A673 (cell line): ENCODE measurements at regions not wholly inside any gene's neighbourhood (a gene's known extent, or its start where the extent isn't known, plus 50 kb on each side); places are given as distances from the start of the nearest gene placed in this dataset.

Experiments
- BruUV-seq: library from RNA; stranded (reverse); fragments of 400-500 nt; replicated peaks from 2 replicates; lab custom pipeline; 2021; lab: Mats Ljungman, UMichigan
- CTCF ChIA-PET: fragments of 300-600 bp; sonication (Branson Sonifier 250); formaldehyde crosslinking; loops from one replicate; lab custom pipeline; 2022; ENCODE audit warnings: antibody characterized with exemption; lab: Charles Lee
- POLR2A ChIA-PET: fragments of 300-600 bp; sonication (Branson Sonifier 250); formaldehyde crosslinking; loops from one replicate; lab custom pipeline; 2022; ENCODE audit warnings: antibody characterized with exemption; ENCODE audit not compliant: low non-redundant PET; lab: Charles Lee
- DNase-seq: peaks from one replicate; pipeline ENCODE4 v3.0.0-alpha.2; 2015; ENCODE audit warnings: low spot score
- H3K27ac ChIP-seq: fragments of 200-600 bp; sonication (generic); 2 replicates; pipeline ENCODE4 v1.5.1; 2016; ENCODE audit warnings: mixed run types, low read depth, mild to moderate bottlenecking, mixed read lengths, antibody characterized with exemption, low read length; ENCODE audit not compliant: poor library complexity, severe bottlenecking
- H3K27me3 ChIP-seq: fragments of 200-600 bp; sonication (generic); replicated peaks from 2 replicates; pipeline ENCODE4 v1.6.1; 2017; ENCODE audit warnings: mixed run types, low read depth, mild to moderate bottlenecking, mixed read lengths, antibody characterized with exemption, low read length; ENCODE audit not compliant: insufficient read depth, poor library complexity
- H3K36me3 ChIP-seq: fragments of 200-600 bp; sonication (generic); 2 replicates; pipeline ENCODE4 v1.6.1; 2016; ENCODE audit warnings: mixed run types, mild to moderate bottlenecking, mixed read lengths, antibody characterized with exemption, low read length; ENCODE audit not compliant: insufficient read depth, poor library complexity, severe bottlenecking
- H3K4me1 ChIP-seq: fragments of 200-600 bp; sonication (generic); 2 replicates; pipeline ENCODE4 v1.6.1; 2017; ENCODE audit warnings: mixed run types, mild to moderate bottlenecking, mixed read lengths, antibody characterized with exemption, low read length; ENCODE audit not compliant: insufficient read depth, poor library complexity, severe bottlenecking
- H3K4me3 ChIP-seq: fragments of 200-600 bp; sonication (generic); 2 replicates; pipeline ENCODE4 v1.5.1; 2016; ENCODE audit warnings: low read depth, mixed run types, mild to moderate bottlenecking, mixed read lengths, low read length; ENCODE audit not compliant: poor library complexity, severe bottlenecking
- H3K9me3 ChIP-seq: fragments of 200-600 bp; sonication (generic); 2 replicates; pipeline ENCODE4 v1.6.1; 2016; ENCODE audit warnings: mixed run types, low read depth, mild to moderate bottlenecking, mixed read lengths, antibody characterized with exemption, low read length; ENCODE audit not compliant: poor library complexity, severe bottlenecking
- CTCF ChIP-seq: fragments of 300-800, 200-600 bp; sonication (generic); conservative IDR thresholded peaks from 2 replicates; pipeline ENCODE4 v1.5.1; 2017; ENCODE audit warnings: low read depth, mild to moderate bottlenecking, antibody characterized with exemption, low read length, moderate library complexity, mixed read lengths
- EZH2 ChIP-seq: fragments of 200-600 bp; sonication (generic); IDR thresholded peaks from 2 replicates; pipeline ENCODE4 v1.6.1; 2017; ENCODE audit warnings: borderline replicate concordance, low read depth, mild to moderate bottlenecking, mixed read lengths, antibody characterized with exemption, low read length; ENCODE audit not compliant: poor library complexity, severe bottlenecking
- intact Hi-C: fragments of 100-400 bp; cut with micrococcal nuclease; formaldehyde crosslinking; loops from one replicate; pipeline ENCODE4 v1.10.0; 2022; ENCODE audit not compliant: unreplicated experiment

GRCh38 chr12:126797525-126797924 lies 1469.4 kb upstream of the TMEM132C start:
- no peaks in the 10 kb centered on the region for H3K9me3 ChIP-seq
- TF ChIP-seq CTCF (no peak), EZH2 (no peak)
- no peak for DNase-seq
- intact Hi-C loops, result no loop called here
- BruUV-seq, result no TSS peak
- no peak overlapping the region for H3K27ac ChIP-seq
- no peak overlapping the region for H3K4me3 ChIP-seq
- H3K4me1 ChIP-seq, result no peaks in the 10 kb centered on the region
- POLR2A ChIA-PET, result no interaction called here
- no peaks in the 10 kb centered on the region for H3K27me3 ChIP-seq
- H3K36me3 ChIP-seq, result no peaks in the 10 kb centered on the region
- CTCF ChIA-PET, result no interaction called here

- Histone ChIP-seq H3K4me1 (no peaks in the 10 kb centered on the region), H3K36me3 (no peaks in the 10 kb centered on the region), H3K27me3 (no peaks in the 10 kb centered on the region), H3K27ac (no peak overlapping the region), H3K9me3 (no peaks in the 10 kb centered on the region), H3K4me3 (no peak overlapping the region)
- ChIA-PET POLR2A (interaction anchor here (0.5 kb wide), 1 partner anchor 1728 kb away, joined by 3 read pairs; no protein-coding TSS in a partner anchor), CTCF (no interaction called here)
- TF ChIP-seq CTCF (no peak), EZH2 (no peak)
- DNase-seq, result no peak
- intact Hi-C loops, result no loop called here
- BruUV-seq, result no TSS peak
These were observed 1468.5 kb upstream of the TMEM132C start for GRCh38 chr12:126798449-126798848.

GRCh38 chr12:126807312-126807865 lies 1459.6 kb upstream of the TMEM132C start:
- Histone ChIP-seq H3K36me3 (no peaks in the 10 kb centered on the region), H3K9me3 (no peaks in the 10 kb centered on the region), H3K4me3 (no peak overlapping the region), H3K27ac (no peak overlapping the region), H3K4me1 (peaks cover 9% of the 10 kb centered on the region), H3K27me3 (no peaks in the 10 kb centered on the region)
- ChIA-PET CTCF (no interaction called here), POLR2A (interaction anchor here (0.5 kb wide), 1 partner anchor 646 kb away, joined by 3 read pairs; no protein-coding TSS in a partner anchor)
- DNase-seq, result no peak
- BruUV-seq, result no TSS peak
- intact Hi-C loops, result no loop called here
- TF ChIP-seq EZH2, result no peak
- TF ChIP-seq CTCF, result no peak
